ENCODE measurements at regions not wholly inside any gene's neighbourhood (a gene's known extent, or its start where the extent isn't known, plus 50 kb on each side); places are given as distances from the start of the nearest gene placed in this dataset.

- TF ChIP-seq CBX2 (IDR thresholded peaks at IDR 0.05; ENCODE audit: borderline replicate concordance, low read depth) (no peak), PHF8 (IDR thresholded peaks at IDR 0.05; ENCODE audit: borderline replicate concordance, low read depth) (no peak), CEBPB (IDR thresholded peaks at IDR 0.05) (no peak), SMC3 (IDR thresholded peaks at IDR 0.05) (no peak), EHF (CRISPR knock-in tag; IDR thresholded peaks at IDR 0.05) (no peak)
Observed at GRCh38 chr6:33915134-33915533, 111.3 kb upstream of the MLN start (continued).

GRCh38 chr6:33914645-33915044, 110.8 kb upstream of the MLN start:
- POLR2A ChIA-PET, result no interaction called here
- DNase-seq (ENCODE audit: low read depth in 1 of 2, low spot score in 1 of 2) (no peak), FAIRE-seq (no peak), ATAC-seq (no peak)
- CTCF ChIA-PET, result interaction anchor here (1.1 kb wide), 1 partner anchor 17 kb away, joined by 5 read pairs; no protein-coding TSS in a partner anchor
- no peaks in the 10 kb centered on the region for H3K9me3 ChIP-seq
- H3K4me2 ChIP-seq, result no peak overlapping the region
- TF ChIP-seq EHMT2 (IDR thresholded peaks at IDR 0.05; ENCODE audit: low read depth) (no peak), ELK1 (IDR thresholded peaks at IDR 0.05; ENCODE audit: low read depth, low read length) (no peak), ATOH8 (CRISPR knock-in tag; IDR thresholded peaks at IDR 0.05; ENCODE audit: low read depth) (no peak), RFX5 (IDR thresholded peaks at IDR 0.05) (no peak), FOSB (CRISPR knock-in tag; IDR thresholded peaks at IDR 0.05) (no peak), EHF (CRISPR knock-in tag; IDR thresholded peaks at IDR 0.05) (no peak)
- no peak overlapping the region for H3K27ac ChIP-seq
- no peaks in the 10 kb centered on the region for H3K4me1 ChIP-seq
- no peak overlapping the region for H3K4me3 ChIP-seq
- WGBS (ENCODE audit: missing lambda C conversion rate), result 58% methylated on average over 8 of the region's 8 CpGs

- no peak for FAIRE-seq
- TF ChIP-seq FOXS1 (CRISPR knock-in tag; IDR thresholded peaks at IDR 0.05) (no peak), PBX3 (IDR thresholded peaks at IDR 0.05) (no peak), GATA3 (IDR thresholded peaks at IDR 0.05; ENCODE audit: borderline replicate concordance) (no peak), ELK1 (IDR thresholded peaks at IDR 0.05; ENCODE audit: low read depth, low read length) (no peak), RAD21 (conservative IDR thresholded peaks at IDR 0.05 in 1 of 2, IDR thresholded peaks at IDR 0.05 in 1 of 2) (no peak), POLR2A (IDR thresholded peaks at IDR 0.05; ENCODE audit: low read length) (no peak), MAZ (IDR thresholded peaks at IDR 0.05; ENCODE audit: borderline replicate concordance, low read depth, low read length) (no peak), SMC3 (IDR thresholded peaks at IDR 0.05) (no peak), ZNF302 (CRISPR knock-in tag; IDR thresholded peaks at IDR 0.05) (no peak), POLR2AphosphoS2 (conservative IDR thresholded peaks at IDR 0.05; ENCODE audit: low read length) (no peak), ZSCAN20 (CRISPR knock-in tag; IDR thresholded peaks at IDR 0.05) (no peak), ZC3H11A (IDR thresholded peaks at IDR 0.05) (no peak), CBX8 (IDR thresholded peaks at IDR 0.05) (no peak), RCOR1 (IDR thresholded peaks at IDR 0.05; ENCODE audit: low read depth, low read length) (no peak), USF2 (IDR thresholded peaks at IDR 0.05) (no peak), BHLHE40 (IDR thresholded peaks at IDR 0.05; ENCODE audit: low read depth, low read length) (no peak), JUNB (IDR thresholded peaks at IDR 0.05) (no peak), ESRRA (IDR thresholded peaks at IDR 0.05; ENCODE audit: borderline replicate concordance, low read length) (no peak), RFX5 (IDR thresholded peaks at IDR 0.05) (no peak)
- Histone ChIP-seq H3K4me2 (no peak overlapping the region), H3K9me3 (no peaks in the 10 kb centered on the region), H3K4me1 (0 out of 3 replicates have a peak, but pooled peaks cover 3% of the 10 kb centered on the region), H3K27ac (no peak overlapping the region), H3K4me3 (no peak overlapping the region)
- CTCF ChIA-PET, result interaction anchor here (1.0 kb wide), 1 partner anchor 242 kb away, joined by 3 read pairs; no protein-coding TSS in a partner anchor
- no peak for DNase-seq (ENCODE audit: low read depth in 1 of 2, low spot score in 1 of 2)
- no peak for ATAC-seq
- WGBS (ENCODE audit: missing lambda C conversion rate), result 40% methylated on average over 1 of the region's 1 CpG
- POLR2A ChIA-PET, result no interaction called here
Observed at GRCh38 chr6:33912195-33912594, 108.4 kb upstream of the MLN start.

All from A549 (cell line).